ENCODE measurements at regions not wholly inside any gene's neighbourhood (a gene's known extent, or its start where the extent isn't known, plus 50 kb on each side); places are given as distances from the start of the nearest gene placed in this dataset.

DNA sequence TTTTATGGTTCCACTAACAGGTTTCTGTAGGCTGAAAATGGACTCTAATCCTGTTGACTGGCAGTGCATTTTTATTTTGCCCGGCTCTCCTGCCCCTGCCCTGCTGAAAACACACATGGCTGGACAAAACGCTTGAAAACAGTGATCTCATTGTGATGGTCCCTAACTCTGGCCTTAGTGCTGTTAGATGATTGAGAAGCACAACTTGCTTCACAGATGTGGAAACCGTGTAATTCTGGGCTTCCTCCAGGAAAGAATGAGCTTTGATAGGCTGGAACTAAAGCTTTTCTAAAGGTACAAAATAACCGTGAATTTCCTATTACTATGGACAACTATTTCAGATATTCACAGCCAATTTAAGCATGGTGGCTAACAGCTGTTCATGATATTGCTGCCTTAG, 121.4 kb downstream of the VGLL3 start:
- Histone ChIP-seq H3K27ac (no peak overlapping the region), H3K4me2 (no peak overlapping the region), H3K4me3 (no peak overlapping the region), H3K79me2 (ENCODE audit: low read depth) (no peaks in the 10 kb centered on the region), H3K9me3 (ENCODE audit: low read depth) (no peaks in the 10 kb centered on the region), H4K20me1 (ENCODE audit: low read depth) (no peaks in the 10 kb centered on the region), H3F3A (ENCODE audit: low read depth) (no peaks in the 10 kb centered on the region), H3K27me3 (no peaks in the 10 kb centered on the region), H2AFZ (replicated peaks) (peak overlapping the region; percentile 80), H3K4me1 (no peaks in the 10 kb centered on the region), H3K9ac (no peak overlapping the region), H3K36me3 (no peaks in the 10 kb centered on the region)
- Mint-ChIP-seq H3K4me1 (peaks cover 4% of the 10 kb centered on the region), H3K27me3 (ENCODE audit: insufficient read depth, low read depth) (peaks cover 4% of the 10 kb centered on the region), H3K9me3 (peaks cover 8% of the 10 kb centered on the region), H3K27ac (no peak overlapping the region), H3K36me3 (no peaks in the 10 kb centered on the region), H3K4me3 (no peak overlapping the region)
- TF ChIP-seq EZH2 (IDR thresholded peaks at IDR 0.05) (no peak), EZH2phosphoT487 (IDR thresholded peaks at IDR 0.05) (no peak)
- TF ChIP-seq, protein P1, sequence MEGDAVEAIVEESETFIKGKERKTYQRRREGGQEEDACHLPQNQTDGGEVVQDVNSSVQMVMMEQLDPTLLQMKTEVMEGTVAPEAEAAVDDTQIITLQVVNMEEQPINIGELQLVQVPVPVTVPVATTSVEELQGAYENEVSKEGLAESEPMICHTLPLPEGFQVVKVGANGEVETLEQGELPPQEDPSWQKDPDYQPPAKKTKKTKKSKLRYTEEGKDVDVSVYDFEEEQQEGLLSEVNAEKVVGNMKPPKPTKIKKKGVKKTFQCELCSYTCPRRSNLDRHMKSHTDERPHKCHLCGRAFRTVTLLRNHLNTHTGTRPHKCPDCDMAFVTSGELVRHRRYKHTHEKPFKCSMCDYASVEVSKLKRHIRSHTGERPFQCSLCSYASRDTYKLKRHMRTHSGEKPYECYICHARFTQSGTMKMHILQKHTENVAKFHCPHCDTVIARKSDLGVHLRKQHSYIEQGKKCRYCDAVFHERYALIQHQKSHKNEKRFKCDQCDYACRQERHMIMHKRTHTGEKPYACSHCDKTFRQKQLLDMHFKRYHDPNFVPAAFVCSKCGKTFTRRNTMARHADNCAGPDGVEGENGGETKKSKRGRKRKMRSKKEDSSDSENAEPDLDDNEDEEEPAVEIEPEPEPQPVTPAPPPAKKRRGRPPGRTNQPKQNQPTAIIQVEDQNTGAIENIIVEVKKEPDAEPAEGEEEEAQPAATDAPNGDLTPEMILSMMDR (IDR thresholded peaks at IDR 0.05): no peak
- DNase-seq (ENCODE audit: low spot score): no peak

DNA sequence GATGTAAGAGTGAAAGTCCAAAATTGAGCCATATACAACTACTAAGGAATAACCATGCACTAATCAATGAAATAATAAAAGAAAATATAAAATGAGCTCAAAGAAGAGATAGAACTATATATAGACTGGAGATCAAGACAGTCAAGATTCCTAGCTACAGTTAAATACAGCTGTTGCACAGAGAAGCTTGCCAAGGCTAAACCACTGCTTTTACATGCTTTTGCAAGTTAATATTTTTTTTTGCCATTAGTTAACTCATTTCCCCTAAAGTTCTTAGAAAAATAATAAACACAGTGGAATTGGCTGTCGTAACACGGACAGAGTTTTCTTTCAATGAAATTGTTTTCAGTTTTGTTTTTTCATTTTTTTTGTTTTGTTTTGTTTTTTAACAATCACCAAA, 123.0 kb downstream of the VGLL3 start:
- no peak overlapping the region for H3K4me3 ChIP-seq
- Mint-ChIP-seq H3K9me3 (peaks cover 2% of the 10 kb centered on the region), H3K4me3 (no peak overlapping the region), H3K36me3 (no peaks in the 10 kb centered on the region), H3K4me1 (peaks cover 4% of the 10 kb centered on the region), H3K27me3 (ENCODE audit: insufficient read depth, low read depth) (peaks cover 4% of the 10 kb centered on the region), H3K27ac (no peak overlapping the region)
- no peaks in the 10 kb centered on the region for H3K36me3 ChIP-seq
- H3K4me1 ChIP-seq: no peaks in the 10 kb centered on the region
- no peaks in the 10 kb centered on the region for H3K79me2 ChIP-seq (ENCODE audit: low read depth)
- H3K4me2 ChIP-seq: no peak overlapping the region
- no peaks in the 10 kb centered on the region for H3K9me3 ChIP-seq (ENCODE audit: low read depth)
- DNase-seq (ENCODE audit: low spot score): no peak
- no peaks in the 10 kb centered on the region for H3K27me3 ChIP-seq
- H2AFZ ChIP-seq (replicated peaks): no peak overlapping the region
- no peak overlapping the region for H3K9ac ChIP-seq
- TF ChIP-seq, protein P1 (IDR thresholded peaks at IDR 0.05): no peak
- TF ChIP-seq EZH2 (IDR thresholded peaks at IDR 0.05) (no peak), EZH2phosphoT487 (IDR thresholded peaks at IDR 0.05) (no peak)
- H4K20me1 ChIP-seq (ENCODE audit: low read depth): no peaks in the 10 kb centered on the region
- no peaks in the 10 kb centered on the region for H3F3A ChIP-seq (ENCODE audit: low read depth)
- no peak overlapping the region for H3K27ac ChIP-seq

DNA sequence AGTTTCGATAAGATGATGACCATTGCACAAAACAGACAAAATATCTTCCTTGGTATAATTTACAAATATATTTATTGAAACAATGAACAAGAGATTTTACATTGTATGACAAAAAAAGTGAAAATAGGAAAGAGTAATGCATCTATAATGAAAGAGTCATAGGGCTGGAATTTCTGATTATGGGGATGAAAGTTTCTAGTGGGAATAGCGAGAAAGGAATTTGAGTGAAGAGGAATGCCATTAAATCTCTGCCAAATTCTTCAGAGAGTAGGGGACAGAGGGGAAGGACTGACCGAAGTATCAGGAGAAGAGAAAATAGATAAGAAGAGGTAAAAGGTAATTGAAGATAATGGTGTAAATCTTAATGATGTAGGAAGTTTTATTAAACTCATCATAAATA, 125.4 kb downstream of the VGLL3 start:
- Mint-ChIP-seq H3K27ac (no peak overlapping the region), H3K36me3 (no peaks in the 10 kb centered on the region), H3K4me1 (peaks cover 4% of the 10 kb centered on the region), H3K4me3 (no peak overlapping the region), H3K9me3 (peaks cover 3% of the 10 kb centered on the region), H3K27me3 (ENCODE audit: insufficient read depth, low read depth) (no peaks in the 10 kb centered on the region)
- H4K20me1 ChIP-seq (ENCODE audit: low read depth): no peaks in the 10 kb centered on the region
- no peaks in the 10 kb centered on the region for H3K36me3 ChIP-seq
- H3K27ac ChIP-seq: no peak overlapping the region
- DNase-seq (ENCODE audit: low spot score): no peak
- TF ChIP-seq EZH2 (IDR thresholded peaks at IDR 0.05) (no peak), EZH2phosphoT487 (IDR thresholded peaks at IDR 0.05) (no peak)
- TF ChIP-seq, protein P1 (IDR thresholded peaks at IDR 0.05): no peak
- H3K9ac ChIP-seq: no peak overlapping the region
- no peak overlapping the region for H3K4me3 ChIP-seq
- H3F3A ChIP-seq (ENCODE audit: low read depth): peaks cover under 1% of the 10 kb centered on the region
- H3K4me2 ChIP-seq: no peak overlapping the region
- H3K79me2 ChIP-seq (ENCODE audit: low read depth): no peaks in the 10 kb centered on the region
- no peaks in the 10 kb centered on the region for H3K4me1 ChIP-seq
- no peak overlapping the region for H2AFZ ChIP-seq (replicated peaks)
- H3K27me3 ChIP-seq: no peaks in the 10 kb centered on the region
- no peaks in the 10 kb centered on the region for H3K9me3 ChIP-seq (ENCODE audit: low read depth)
